ENCODE measurements at regions not wholly inside any gene's neighbourhood (a gene's known extent, or its start where the extent isn't known, plus 50 kb on each side); places are given as distances from the start of the nearest gene placed in this dataset.

DNA sequence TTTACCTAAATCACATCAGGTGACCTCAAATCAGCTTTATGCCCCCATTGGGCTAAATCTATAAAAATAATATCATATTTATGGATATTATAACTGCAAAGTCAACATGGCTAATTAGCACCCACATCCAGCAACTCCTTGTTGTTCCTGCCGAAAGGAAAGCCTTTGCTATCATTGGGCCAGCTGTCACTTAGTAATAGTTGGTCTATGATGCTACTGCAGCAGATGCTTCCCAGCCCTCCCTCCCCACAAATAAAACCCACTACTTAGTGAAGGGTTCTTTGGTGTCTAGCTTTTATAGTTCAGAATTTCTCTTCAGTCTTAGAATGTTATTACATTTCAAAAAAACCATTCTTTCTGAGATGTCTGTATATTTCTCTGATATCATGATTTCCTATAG, 116.9 kb upstream of the ENPEP start:
- TF ChIP-seq, protein P1, sequence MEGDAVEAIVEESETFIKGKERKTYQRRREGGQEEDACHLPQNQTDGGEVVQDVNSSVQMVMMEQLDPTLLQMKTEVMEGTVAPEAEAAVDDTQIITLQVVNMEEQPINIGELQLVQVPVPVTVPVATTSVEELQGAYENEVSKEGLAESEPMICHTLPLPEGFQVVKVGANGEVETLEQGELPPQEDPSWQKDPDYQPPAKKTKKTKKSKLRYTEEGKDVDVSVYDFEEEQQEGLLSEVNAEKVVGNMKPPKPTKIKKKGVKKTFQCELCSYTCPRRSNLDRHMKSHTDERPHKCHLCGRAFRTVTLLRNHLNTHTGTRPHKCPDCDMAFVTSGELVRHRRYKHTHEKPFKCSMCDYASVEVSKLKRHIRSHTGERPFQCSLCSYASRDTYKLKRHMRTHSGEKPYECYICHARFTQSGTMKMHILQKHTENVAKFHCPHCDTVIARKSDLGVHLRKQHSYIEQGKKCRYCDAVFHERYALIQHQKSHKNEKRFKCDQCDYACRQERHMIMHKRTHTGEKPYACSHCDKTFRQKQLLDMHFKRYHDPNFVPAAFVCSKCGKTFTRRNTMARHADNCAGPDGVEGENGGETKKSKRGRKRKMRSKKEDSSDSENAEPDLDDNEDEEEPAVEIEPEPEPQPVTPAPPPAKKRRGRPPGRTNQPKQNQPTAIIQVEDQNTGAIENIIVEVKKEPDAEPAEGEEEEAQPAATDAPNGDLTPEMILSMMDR (IDR thresholded peaks at IDR 0.05) = no peak
- TF ChIP-seq POLR2A (IDR thresholded peaks at IDR 0.05) (no peak), EP300 (IDR thresholded peaks at IDR 0.05) (no peak), POLR2AphosphoS5 (IDR thresholded peaks at IDR 0.05) (no peak)
